Activated naive CD4-positive, alpha-beta T cell treated with anti-CD3 and anti-CD28 coated beads, Interleukin-2, amount 50 U/mL, for 72 hours (primary cell): ENCODE measurements at regions not wholly inside any gene's neighbourhood (a gene's known extent, or its start where the extent isn't known, plus 50 kb on each side); places are given as distances from the start of the nearest gene placed in this dataset.

Experiments used
- ATAC-seq, 2 donors: fragments of 150-1000 bp; cut with Tn5 transposase; 2 replicates each; pipeline ENCODE4 v1.10.0; 2021; ENCODE audit warnings: mild to moderate bottlenecking in 2 of 2, moderate library complexity in 2 of 2
- DNase-seq, 2 donors: peaks; one replicate each; pipeline ENCODE4 v3.0.0; 2021 to 2022; ENCODE audit warnings: low spot score in 2 of 2
- H3K27ac Mint-ChIP-seq, 2 donors: one replicate each; pipeline ENCODE4 v1.8.0; 2022; ENCODE audit warnings: mild to moderate bottlenecking in 2 of 2, mixed read lengths in 2 of 2
- H3K36me3 Mint-ChIP-seq, 2 donors: one replicate each; pipeline ENCODE4 v1.8.0; 2022; ENCODE audit warnings: mixed read lengths in 2 of 2
- H3K9me3 Mint-ChIP-seq, 2 donors: one replicate each; pipeline ENCODE4 v1.8.0; 2022; ENCODE audit warnings: mixed read lengths in 2 of 2

- peaks cover 0 to 8% of the 10 kb centered on the region in 2 donors for H3K36me3 Mint-ChIP-seq
- ATAC-seq, result no peak
These were observed 1134.0 kb downstream of the XPNPEP1 start for GRCh38 chr10:108789336-108789735.

GRCh38 chr10:108788891-108789290 is 1134.4 kb downstream of the XPNPEP1 start:
- ATAC-seq (no peak), DNase-seq (no peak)
- Mint-ChIP-seq H3K27ac (no peak overlapping the region), H3K9me3 (peaks cover 30 to 37% of the 10 kb centered on the region in 2 donors), H3K36me3 (peaks cover 0 to 12% of the 10 kb centered on the region in 2 donors)

More at GRCh38 chr10:108789336-108789735, 1134.0 kb downstream of the XPNPEP1 start:
- no peak for DNase-seq
- no peak overlapping the region for H3K27ac Mint-ChIP-seq
- H3K9me3 Mint-ChIP-seq, result peaks cover 27 to 33% of the 10 kb centered on the region in 2 donors

GRCh38 chr10:108787932-108788331 is 1135.4 kb downstream of the XPNPEP1 start:
- Mint-ChIP-seq H3K9me3 (peaks cover 34 to 42% of the 10 kb centered on the region in 2 donors), H3K27ac (no peak overlapping the region), H3K36me3 (peaks cover 0 to 16% of the 10 kb centered on the region in 2 donors)
- ATAC-seq (no peak), DNase-seq (no peak)

GRCh38 chr10:108785011-108785410 is 1138.3 kb downstream of the XPNPEP1 start:
- DNase-seq (no peak), ATAC-seq (no peak)
- Mint-ChIP-seq H3K36me3 (peaks cover 0 to 16% of the 10 kb centered on the region in 2 donors), H3K27ac (no peak overlapping the region), H3K9me3 (peaks cover 30 to 37% of the 10 kb centered on the region in 2 donors)

- no peak for ATAC-seq
These were observed 1138.8 kb downstream of the XPNPEP1 start for GRCh38 chr10:108784534-108784933.

GRCh38 chr10:108783897-108784296 is 1139.4 kb downstream of the XPNPEP1 start:
- ATAC-seq, result no peak
- peak in 1 of 2 donors; percentile 33 for DNase-seq
- H3K9me3 Mint-ChIP-seq, result peaks cover 26 to 37% of the 10 kb centered on the region in 2 donors
- H3K36me3 Mint-ChIP-seq, result peaks cover 0 to 16% of the 10 kb centered on the region in 2 donors
- H3K27ac Mint-ChIP-seq, result no peak overlapping the region

More at GRCh38 chr10:108784534-108784933, 1138.8 kb downstream of the XPNPEP1 start:
- H3K27ac Mint-ChIP-seq, result no peak overlapping the region
- no peak for DNase-seq
- peaks cover 0 to 16% of the 10 kb centered on the region in 2 donors for H3K36me3 Mint-ChIP-seq
- peaks cover 27 to 35% of the 10 kb centered on the region in 2 donors for H3K9me3 Mint-ChIP-seq

- H3K27ac Mint-ChIP-seq, result no peak overlapping the region
- no peak for ATAC-seq
- H3K36me3 Mint-ChIP-seq, result peaks cover 0 to 16% of the 10 kb centered on the region in 2 donors
- DNase-seq, result no peak
- H3K9me3 Mint-ChIP-seq, result peaks cover 32 to 34% of the 10 kb centered on the region in 2 donors
These were observed 1140.9 kb downstream of the XPNPEP1 start for GRCh38 chr10:108782411-108782810.

GRCh38 chr10:108779501-108779900 is 1143.8 kb downstream of the XPNPEP1 start:
- DNase-seq (no peak), ATAC-seq (no peak)
- H3K9me3 Mint-ChIP-seq, result peaks cover 19 to 22% of the 10 kb centered on the region in 2 donors
- peaks cover 0 to 7% of the 10 kb centered on the region in 2 donors for H3K36me3 Mint-ChIP-seq
- no peak overlapping the region for H3K27ac Mint-ChIP-seq

GRCh38 chr10:108775911-108776475 is 1147.3 kb downstream of the XPNPEP1 start:
- DNase-seq (no peak), ATAC-seq (no peak)
- H3K9me3 Mint-ChIP-seq, result peaks cover 10% of the 10 kb centered on the region in 2 donors
- H3K36me3 Mint-ChIP-seq, result no peaks in the 10 kb centered on the region
- H3K27ac Mint-ChIP-seq, result no peak overlapping the region

GRCh38 chr10:108771106-108771505 is 1152.2 kb downstream of the XPNPEP1 start:
- Mint-ChIP-seq H3K27ac (no peak overlapping the region), H3K9me3 (peaks cover 3 to 4% of the 10 kb centered on the region in 2 donors), H3K36me3 (no peaks in the 10 kb centered on the region)
- DNase-seq, result no peak
- no peak for ATAC-seq

GRCh38 chr10:108765794-108766193 is 1157.5 kb downstream of the XPNPEP1 start:
- no peak for ATAC-seq
- Mint-ChIP-seq H3K27ac (no peak overlapping the region), H3K9me3 (peaks cover 7 to 12% of the 10 kb centered on the region in 2 donors), H3K36me3 (no peaks in the 10 kb centered on the region)
- DNase-seq, result no peak

- Mint-ChIP-seq H3K9me3 (peaks cover 4 to 11% of the 10 kb centered on the region in 2 donors), H3K36me3 (no peaks in the 10 kb centered on the region), H3K27ac (no peak overlapping the region)
- no peak for ATAC-seq
- DNase-seq, result no peak
These were observed 1165.4 kb downstream of the XPNPEP1 start for GRCh38 chr10:108757946-108758345.

- no peak for DNase-seq
These were observed 1167.7 kb downstream of the XPNPEP1 start for GRCh38 chr10:108755646-108756045.

GRCh38 chr10:108753326-108753725 is 1170.0 kb downstream of the XPNPEP1 start:
- H3K9me3 Mint-ChIP-seq, result peaks cover 0 to 4% of the 10 kb centered on the region in 2 donors
- no peak overlapping the region for H3K27ac Mint-ChIP-seq
- no peak for DNase-seq
- no peak for ATAC-seq
- no peaks in the 10 kb centered on the region for H3K36me3 Mint-ChIP-seq

More at GRCh38 chr10:108755646-108756045, 1167.7 kb downstream of the XPNPEP1 start:
- Mint-ChIP-seq H3K27ac (no peak overlapping the region), H3K9me3 (peaks cover 0 to 8% of the 10 kb centered on the region in 2 donors), H3K36me3 (no peaks in the 10 kb centered on the region)
- no peak for ATAC-seq

- ATAC-seq, result no peak
- Mint-ChIP-seq H3K9me3 (peaks cover 3 to 6% of the 10 kb centered on the region in 2 donors), H3K36me3 (no peaks in the 10 kb centered on the region), H3K27ac (no peak overlapping the region)
- DNase-seq, result no peak
These were observed 1174.3 kb downstream of the XPNPEP1 start for GRCh38 chr10:108749042-108749441.

- Mint-ChIP-seq H3K36me3 (no peaks in the 10 kb centered on the region), H3K9me3 (peaks cover 18 to 27% of the 10 kb centered on the region in 2 donors), H3K27ac (no peak overlapping the region)
- DNase-seq, result no peak
- ATAC-seq, result no peak
These were observed 1187.2 kb downstream of the XPNPEP1 start for GRCh38 chr10:108736111-108736510.

- no peak overlapping the region for H3K27ac Mint-ChIP-seq
- H3K36me3 Mint-ChIP-seq, result no peaks in the 10 kb centered on the region
- ATAC-seq (no peak), DNase-seq (no peak)
- peaks cover 25 to 28% of the 10 kb centered on the region in 2 donors for H3K9me3 Mint-ChIP-seq
These were observed 1187.9 kb downstream of the XPNPEP1 start for GRCh38 chr10:108735380-108735779.

GRCh38 chr10:108721874-108722273 is 1201.4 kb downstream of the XPNPEP1 start:
- Mint-ChIP-seq H3K27ac (no peak overlapping the region), H3K36me3 (peaks cover 0 to 11% of the 10 kb centered on the region in 2 donors), H3K9me3 (peaks cover 18 to 21% of the 10 kb centered on the region in 2 donors)
- no peak for DNase-seq
- no peak for ATAC-seq
